HL-60 (cell line): ENCODE measurements at regions not wholly inside any gene's neighbourhood (a gene's known extent, or its start where the extent isn't known, plus 50 kb on each side); places are given as distances from the start of the nearest gene placed in this dataset.

ENCODE experiments used
- CTCF ChIP-seq: IDR thresholded peaks from one replicate; pipeline ENCODE4 v1.5.1; 2011; ENCODE audit warnings: low read length, control low read depth, inconsistent platforms; ENCODE audit not compliant: insufficient read depth
- GABPA ChIP-seq: IDR thresholded peaks from 2 replicates; pipeline ENCODE4 v1.6.1; 2012; ENCODE audit warnings: low read depth
- POLR2AphosphoS5 ChIP-seq: IDR thresholded peaks from 2 replicates; pipeline ENCODE4 v1.6.1; 2012; ENCODE audit warnings: low read depth
- REST ChIP-seq: IDR thresholded peaks from 2 replicates; pipeline ENCODE4 v1.6.1; 2012; ENCODE audit warnings: low read depth; ENCODE audit not compliant: insufficient replicate concordance
- SPI1 ChIP-seq: IDR thresholded peaks from 2 replicates; pipeline ENCODE4 v1.6.1; 2012; ENCODE audit warnings: low read depth, mild to moderate bottlenecking, borderline replicate concordance

GRCh38 chr10:84899268-84899667, 570.9 kb downstream of the CCSER2 start:
- TF ChIP-seq CTCF (no peak), POLR2AphosphoS5 (no peak), SPI1 (no peak), REST (no peak), GABPA (no peak)
